ENCODE measurements at regions not wholly inside any gene's neighbourhood (a gene's known extent, or its start where the extent isn't known, plus 50 kb on each side); places are given as distances from the start of the nearest gene placed in this dataset.
A peak's percentile ranks its signal among the peaks of the same experiment; 100 is the strongest.

GRCh38 chr21:39051588-39051949 is 131.7 kb downstream of the PSMG1 start:
- DNase-seq: no peak

- DNase-seq: no peak
Measured at GRCh38 chr21:39050841-39051587, 132.2 kb downstream of the PSMG1 start.

GRCh38 chr21:39048574-39048973 is 134.7 kb downstream of the PSMG1 start:
- no peak for DNase-seq

- DNase-seq: peak; percentile 38
Measured at GRCh38 chr21:39048064-39048463, 135.2 kb downstream of the PSMG1 start.

- DNase-seq: no peak
Measured at GRCh38 chr21:39047046-39047445, 136.2 kb downstream of the PSMG1 start.

- DNase-seq: no peak
Measured at GRCh38 chr21:39046236-39046916, 136.9 kb downstream of the PSMG1 start.

GRCh38 chr21:39041816-39042215 is 141.4 kb downstream of the PSMG1 start:
- no peak for DNase-seq

GRCh38 chr21:39040494-39041110 is 142.6 kb downstream of the PSMG1 start:
- no peak for DNase-seq

GRCh38 chr21:39037807-39038405 is 145.3 kb downstream of the PSMG1 start:
- DNase-seq: no peak

- DNase-seq: no peak
Measured at GRCh38 chr21:39036581-39036980, 146.7 kb downstream of the PSMG1 start.

GRCh38 chr21:39034590-39035536 is 148.4 kb downstream of the PSMG1 start:
- DNase-seq: no peak

GRCh38 chr21:39033878-39034589 is 149.2 kb downstream of the PSMG1 start:
- no peak for DNase-seq

GRCh38 chr21:39029900-39030884 is 153.1 kb downstream of the PSMG1 start:
- no peak for DNase-seq

- DNase-seq: no peak
Measured at GRCh38 chr21:39029086-39029755, 154.0 kb downstream of the PSMG1 start.

GRCh38 chr21:39025198-39025597 is 158.1 kb downstream of the PSMG1 start:
- no peak for DNase-seq

GRCh38 chr21:39024538-39024937 is 158.7 kb downstream of the PSMG1 start:
- DNase-seq: no peak

GRCh38 chr21:39022863-39023693 is 160.2 kb downstream of the PSMG1 start:
- DNase-seq: peak; percentile 88

GRCh38 chr21:39022466-39022862 is 160.8 kb downstream of the PSMG1 start:
- DNase-seq: peak; percentile 88

- no peak for DNase-seq
Measured at GRCh38 chr21:39022035-39022434, 161.2 kb downstream of the PSMG1 start.
